22Rv1 (cell line): ENCODE measurements at regions not wholly inside any gene's neighbourhood (a gene's known extent, or its start where the extent isn't known, plus 50 kb on each side); places are given as distances from the start of the nearest gene placed in this dataset.

ENCODE experiments used
- CTCF ChIP-seq: fragments of 450-650 bp; IDR thresholded peaks from 2 replicates; pipeline ENCODE4 v1.5.1; 2017; ENCODE audit warnings: mild to moderate bottlenecking
- ZFX ChIP-seq: fragments of 450-650 bp; IDR thresholded peaks from 2 replicates; pipeline ENCODE4 v1.6.1; 2017; ENCODE audit warnings: antibody characterized with exemption, borderline replicate concordance

GRCh38 chr20:60728705-60729104 is 523.4 kb upstream of the CDH4 start:
- TF ChIP-seq CTCF (no peak), ZFX (no peak)
